ENCODE measurements at regions not wholly inside any gene's neighbourhood (a gene's known extent, or its start where the extent isn't known, plus 50 kb on each side); places are given as distances from the start of the nearest gene placed in this dataset.
"Not testable (repeated sequence)": the region's sequence is repeated elsewhere in the genome, so short reads cannot be mapped to it uniquely, and the experiment has no call there.

DNA sequence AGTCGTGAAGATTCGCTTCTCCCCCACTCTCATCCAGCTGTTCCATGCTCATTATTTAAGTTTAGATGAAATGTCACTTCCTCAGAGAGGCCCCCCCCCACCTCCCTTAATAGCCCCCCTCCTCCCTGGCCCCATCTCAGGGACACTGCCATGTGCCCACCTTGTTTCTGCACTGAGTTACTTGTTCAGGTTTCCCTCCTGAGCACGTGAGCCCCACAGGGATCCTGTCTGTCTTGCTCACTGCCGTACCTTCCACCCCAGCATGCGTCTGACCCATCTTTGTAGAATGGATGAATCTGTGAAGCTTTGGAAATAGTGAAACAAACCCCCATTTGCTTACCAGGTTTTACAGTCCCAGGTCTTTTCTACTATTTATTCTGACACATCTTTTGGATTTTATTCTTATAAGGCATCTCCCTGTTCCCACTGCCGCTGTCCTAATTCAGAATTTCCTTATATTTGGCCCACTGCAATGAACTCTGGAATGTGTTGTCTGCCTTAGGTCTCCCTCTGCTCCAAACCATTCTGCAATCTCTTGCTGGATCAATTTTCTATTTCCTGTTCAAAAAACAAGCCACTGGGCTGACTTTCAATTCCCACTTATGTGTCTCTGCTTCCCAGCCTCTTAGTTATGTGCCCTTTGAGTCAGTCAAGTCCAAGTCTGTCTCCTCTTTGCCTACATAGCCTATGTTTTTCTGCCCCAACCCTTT lies 136.5 kb upstream of the ECI2 start:
- peak in 1 of 2 donors; percentile 39 for DNase-seq (ENCODE audit: low read depth in 2 of 2)

- peak; percentile 39 to 50 for DNase-seq (ENCODE audit: low read depth in 2 of 2)
These were observed 135.4 kb upstream of the ECI2 start for GRCh38 chr6:4270776-4271175.

- no peak for DNase-seq (ENCODE audit: low read depth in 2 of 2)
These were observed 134.6 kb upstream of the ECI2 start for GRCh38 chr6:4270001-4270400.

DNA sequence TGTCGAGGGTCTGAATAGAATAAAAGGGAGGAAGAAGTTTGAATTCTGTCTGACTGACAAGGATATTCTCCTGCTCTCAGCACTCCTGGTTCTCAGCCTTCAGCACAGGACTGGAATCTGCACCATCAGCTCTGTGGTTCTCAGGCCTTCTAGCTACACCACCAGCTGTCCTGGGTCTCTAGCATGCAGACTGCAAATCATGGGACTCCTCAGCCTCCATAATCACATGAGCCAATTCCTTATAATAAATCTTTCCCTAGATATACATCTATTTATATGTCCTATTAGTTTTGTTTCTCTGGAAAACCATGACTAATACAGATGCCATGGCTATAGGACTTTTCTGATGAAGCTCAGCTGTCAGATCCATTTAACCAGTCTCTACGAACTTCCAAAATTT lies 132.8 kb upstream of the ECI2 start:
- DNase-seq (ENCODE audit: low read depth in 2 of 2) = no peak

DNA sequence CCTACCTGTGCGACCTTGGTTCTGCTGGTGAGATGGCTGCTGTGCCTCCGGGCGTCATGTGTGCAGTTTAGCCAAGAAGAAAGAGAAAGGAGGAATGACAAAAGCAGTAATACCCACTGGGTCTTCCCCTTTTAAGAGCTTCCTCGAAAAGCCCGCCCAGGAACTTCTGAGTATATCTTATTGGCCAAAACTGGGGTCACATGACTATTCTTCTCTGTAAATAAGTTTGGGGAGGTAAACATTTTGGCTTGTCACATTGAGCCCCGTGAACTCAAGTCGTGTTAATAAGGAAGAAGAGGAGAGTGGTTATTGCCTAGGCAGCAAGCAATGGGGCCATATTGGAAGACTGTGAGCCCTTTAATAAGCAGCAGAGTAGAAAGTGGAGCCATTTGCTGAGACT lies 130.4 kb upstream of the ECI2 start:
- no peak for DNase-seq (ENCODE audit: low read depth in 2 of 2)

DNA sequence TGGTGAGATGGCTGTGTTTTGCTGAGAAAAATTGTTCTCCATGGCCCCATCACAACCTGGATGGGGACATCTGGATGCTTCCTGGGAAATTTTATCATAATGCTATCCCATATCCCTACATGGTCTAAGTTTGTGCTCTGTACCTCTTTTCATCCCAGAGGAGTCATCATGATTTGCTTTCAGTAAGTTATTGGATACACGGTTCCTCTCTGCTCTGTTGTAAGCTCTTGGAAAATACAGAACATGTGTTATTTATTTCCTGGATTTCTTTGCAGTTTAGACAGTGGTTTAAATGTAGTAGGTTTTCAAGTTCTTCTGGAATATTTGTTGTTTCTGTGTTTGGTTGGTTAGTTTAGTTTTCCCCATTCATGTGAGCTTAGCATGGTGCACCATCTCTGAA lies 129.2 kb upstream of the ECI2 start:
- no peak for DNase-seq (ENCODE audit: low read depth in 2 of 2)

DNA sequence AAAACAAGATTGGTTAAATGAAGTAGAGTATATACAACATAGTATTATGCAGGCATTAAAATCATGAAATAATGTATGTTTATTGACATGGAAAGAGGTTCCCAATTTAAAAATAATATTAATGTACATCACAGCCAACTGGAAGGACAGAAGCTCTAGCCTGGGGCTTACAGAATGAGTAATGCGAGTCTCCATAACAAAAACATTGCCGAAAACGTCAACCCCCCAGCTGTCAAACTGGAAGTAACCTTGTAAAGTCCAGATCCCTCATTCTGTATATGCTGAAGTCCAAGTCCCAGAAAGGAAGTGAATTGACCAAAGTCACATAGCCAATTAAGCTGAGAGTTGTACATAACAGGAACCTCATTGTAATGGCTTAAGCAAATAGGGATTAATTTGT lies 128.7 kb upstream of the ECI2 start:
- DNase-seq (ENCODE audit: low read depth in 2 of 2) = no peak

DNA sequence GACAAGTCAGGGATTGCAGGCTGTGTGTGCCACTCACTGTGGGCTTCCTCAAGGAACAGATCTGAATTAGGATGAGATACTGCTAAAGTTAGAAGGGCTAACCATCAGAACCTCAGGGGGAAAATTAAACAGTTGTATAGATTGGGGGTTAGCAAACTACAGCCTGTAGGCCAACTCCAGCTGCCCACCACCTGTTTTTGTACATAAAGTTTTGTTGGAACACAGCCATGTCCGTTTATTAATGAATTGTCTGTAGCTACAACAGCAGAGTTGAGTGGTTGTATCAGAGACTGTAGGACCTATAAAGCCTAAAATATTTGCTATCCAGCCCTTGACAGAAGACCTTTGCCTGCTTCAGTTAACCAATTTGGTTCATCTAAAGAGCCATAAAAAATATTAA lies 127.2 kb upstream of the ECI2 start:
- no peak for DNase-seq (ENCODE audit: low read depth in 2 of 2)

DNA sequence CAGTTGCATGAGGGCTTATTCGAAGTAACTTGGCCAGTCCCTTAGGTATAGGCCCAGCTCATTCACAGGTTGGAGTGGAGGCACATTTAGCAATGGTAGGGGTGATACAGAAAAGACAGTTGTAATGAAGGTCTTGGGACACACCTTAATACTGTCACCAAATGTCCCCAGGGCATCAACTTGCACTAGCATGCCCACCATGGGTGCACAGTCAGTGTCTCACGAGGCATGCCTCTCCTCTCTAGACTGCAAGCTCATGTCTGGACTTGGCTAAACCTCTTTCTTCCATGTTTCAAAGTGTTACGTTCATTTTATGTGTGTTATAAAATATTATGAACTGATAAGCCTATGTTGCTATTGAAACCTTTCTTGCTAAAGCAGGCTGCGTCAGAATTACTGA lies 124.0 kb upstream of the ECI2 start:
- DNase-seq (ENCODE audit: low read depth in 2 of 2) = no peak

DNA sequence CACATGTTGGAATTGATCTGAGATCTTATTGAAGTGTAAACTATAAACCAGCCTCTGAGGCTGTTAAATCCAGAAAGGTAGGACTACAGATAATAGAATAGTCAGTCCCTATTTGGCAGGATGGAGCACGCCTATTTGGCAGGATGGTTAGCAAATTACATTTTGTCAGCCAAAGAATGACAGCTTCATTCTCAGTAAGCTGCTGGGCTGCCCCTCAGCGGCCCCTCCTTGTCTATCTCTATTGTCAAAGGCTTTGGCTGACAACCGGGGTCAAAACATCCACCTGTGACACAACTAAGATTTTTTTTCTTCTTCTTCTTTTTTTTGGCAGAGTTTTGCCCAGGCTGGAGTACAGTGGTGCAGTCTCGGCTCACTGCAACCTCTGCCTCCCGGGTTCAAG lies 123.4 kb upstream of the ECI2 start:
- peak in 1 of 2 donors; percentile 85 for DNase-seq (ENCODE audit: low read depth in 2 of 2)

DNA sequence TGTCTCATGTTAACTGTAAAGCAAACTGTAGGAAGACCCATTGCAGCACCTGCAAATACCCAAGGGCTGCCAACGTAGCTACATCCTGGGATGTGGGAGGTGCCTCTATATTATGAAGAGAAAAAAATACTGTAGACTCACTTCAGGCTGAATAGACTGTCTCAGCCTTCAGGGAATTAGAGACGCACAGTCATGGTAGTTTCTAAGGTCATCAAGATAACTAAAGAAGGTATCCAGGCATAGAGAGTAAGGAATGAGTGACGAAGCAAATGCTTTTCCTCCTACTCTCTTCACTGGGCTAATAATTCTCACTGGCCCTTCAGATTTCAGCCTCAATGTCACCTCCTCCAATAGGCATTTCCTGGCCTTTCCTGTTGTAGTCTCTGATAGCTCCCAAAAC lies 121.6 kb upstream of the ECI2 start:
- peak in 1 of 2 donors; percentile 16 for DNase-seq (ENCODE audit: low read depth in 2 of 2)

DNA sequence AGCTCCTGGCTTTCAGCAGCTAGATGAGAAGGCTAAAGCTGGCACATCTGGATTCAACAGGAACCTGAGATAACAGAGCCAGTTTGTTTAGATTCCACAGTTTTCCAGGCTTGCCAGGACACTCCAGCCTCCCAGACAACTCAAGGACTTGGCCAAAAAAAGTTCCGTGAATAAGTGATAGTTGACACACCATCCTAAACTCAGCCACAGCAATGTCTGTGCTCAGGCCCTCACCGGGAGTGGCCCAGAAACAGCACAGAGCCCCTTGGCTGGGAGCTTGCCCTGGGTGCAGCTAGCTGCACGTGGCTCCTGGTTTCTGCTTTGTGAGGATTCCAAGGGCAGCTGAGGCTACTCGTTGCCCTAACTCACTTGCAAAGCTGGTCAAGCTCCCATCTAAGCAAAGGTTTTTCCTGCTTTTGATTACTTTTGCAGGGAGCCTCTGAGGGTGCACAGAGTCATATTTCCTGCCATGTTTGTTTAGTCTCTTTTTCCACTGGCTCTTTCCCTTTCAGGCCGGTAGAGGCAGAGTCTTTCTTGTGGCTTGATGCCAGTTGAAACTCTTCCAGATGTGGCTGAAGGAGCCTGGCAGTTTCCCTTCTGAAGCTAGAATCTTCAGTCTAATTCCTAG lies 118.3 kb upstream of the ECI2 start:
- DNase-seq (ENCODE audit: low read depth in 2 of 2) = peak; percentile 84 to 89

- DNase-seq (ENCODE audit: low read depth in 2 of 2) = not testable (repeated sequence)
These were observed 117.1 kb upstream of the ECI2 start for GRCh38 chr6:4252445-4252844.

GRCh38 chr6:4250645-4251044 lies 115.3 kb upstream of the ECI2 start:
- DNase-seq (ENCODE audit: low read depth in 2 of 2) = peak; percentile 18 to 60

DNA sequence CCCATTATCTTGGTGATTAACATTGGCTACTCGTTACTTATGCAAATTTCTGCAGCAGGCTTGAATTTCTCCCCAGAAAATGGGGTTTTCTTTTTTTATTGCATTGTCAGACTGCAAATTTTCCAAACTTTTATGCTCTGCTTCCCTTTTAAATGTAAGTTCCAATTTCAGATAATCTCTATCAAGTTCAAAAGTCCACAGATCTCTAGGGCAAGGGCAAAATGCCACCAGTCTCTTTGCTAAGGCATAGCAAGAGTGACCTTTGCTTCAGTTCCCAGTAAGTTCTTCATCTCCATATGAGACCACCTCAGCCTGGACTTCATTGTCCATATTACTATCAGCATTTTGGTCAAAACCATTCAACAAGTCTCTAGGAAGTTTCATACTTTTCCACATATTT lies 108.5 kb upstream of the ECI2 start:
- DNase-seq (ENCODE audit: low read depth in 2 of 2) = not testable (repeated sequence)

DNA sequence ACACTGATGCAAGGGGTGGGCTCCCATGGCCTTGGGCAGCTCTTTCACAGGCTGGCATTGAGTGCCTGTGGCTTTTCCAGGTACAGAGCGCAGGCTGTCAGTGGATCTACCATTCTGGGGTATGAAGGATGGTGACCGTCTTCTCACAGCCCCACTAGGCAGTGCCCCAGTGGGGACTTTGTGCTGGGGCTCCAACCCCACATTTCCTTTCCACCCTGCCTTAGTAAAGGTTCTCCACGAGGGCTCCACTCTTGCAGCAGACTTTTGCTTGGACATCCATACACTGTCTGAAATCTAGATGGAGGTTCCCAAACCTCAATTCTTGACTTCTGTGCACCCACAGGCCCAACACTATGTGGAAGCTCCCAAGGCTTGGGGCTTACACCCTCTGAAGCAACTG lies 107.9 kb upstream of the ECI2 start:
- DNase-seq (ENCODE audit: low read depth in 2 of 2) = no peak

DNA sequence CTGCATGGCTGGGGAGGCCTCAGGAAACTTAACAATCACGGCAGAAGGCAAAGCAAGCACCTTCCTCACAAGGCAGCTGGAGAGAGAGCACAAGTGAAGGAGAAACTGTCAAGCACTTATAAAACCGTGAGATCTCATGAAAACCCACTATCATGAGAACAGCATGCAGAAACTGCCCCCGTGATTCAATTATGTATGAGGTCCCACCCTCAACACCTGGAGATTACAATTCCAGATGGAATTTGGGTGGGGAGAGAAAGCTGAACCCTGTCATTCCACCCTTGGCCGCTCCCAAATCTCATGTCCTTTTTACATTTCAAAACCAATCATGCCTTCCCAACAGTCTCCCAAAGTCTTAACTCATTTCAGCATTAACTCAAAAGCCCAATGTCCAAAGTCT lies 107.2 kb upstream of the ECI2 start:
- no peak for DNase-seq (ENCODE audit: low read depth in 2 of 2)

DNA sequence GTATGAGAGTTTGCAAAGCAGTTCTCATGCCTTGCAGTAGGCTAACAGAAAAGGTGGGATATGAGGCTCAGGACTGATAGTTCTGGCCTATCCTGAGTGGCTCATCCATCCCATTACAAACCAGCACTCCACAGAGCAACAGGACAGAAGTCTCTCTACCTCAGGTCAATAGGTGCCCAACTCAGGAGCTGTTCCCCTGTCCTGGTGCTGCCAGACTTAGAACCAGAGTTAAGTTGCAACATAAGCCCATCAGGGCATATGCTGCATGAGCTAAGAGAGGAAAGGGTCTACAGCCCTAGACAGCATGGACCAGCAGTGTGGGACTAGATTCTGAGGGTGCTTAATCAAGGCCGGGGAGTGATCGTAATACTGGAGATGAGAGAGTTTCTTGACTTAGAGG lies 104.8 kb upstream of the ECI2 start:
- no peak for DNase-seq (ENCODE audit: low read depth in 2 of 2)

- DNase-seq (ENCODE audit: low read depth in 2 of 2) = peak in 1 of 2 donors; percentile 13
These were observed 89.9 kb upstream of the ECI2 start for GRCh38 chr6:4225161-4225872.

DNA sequence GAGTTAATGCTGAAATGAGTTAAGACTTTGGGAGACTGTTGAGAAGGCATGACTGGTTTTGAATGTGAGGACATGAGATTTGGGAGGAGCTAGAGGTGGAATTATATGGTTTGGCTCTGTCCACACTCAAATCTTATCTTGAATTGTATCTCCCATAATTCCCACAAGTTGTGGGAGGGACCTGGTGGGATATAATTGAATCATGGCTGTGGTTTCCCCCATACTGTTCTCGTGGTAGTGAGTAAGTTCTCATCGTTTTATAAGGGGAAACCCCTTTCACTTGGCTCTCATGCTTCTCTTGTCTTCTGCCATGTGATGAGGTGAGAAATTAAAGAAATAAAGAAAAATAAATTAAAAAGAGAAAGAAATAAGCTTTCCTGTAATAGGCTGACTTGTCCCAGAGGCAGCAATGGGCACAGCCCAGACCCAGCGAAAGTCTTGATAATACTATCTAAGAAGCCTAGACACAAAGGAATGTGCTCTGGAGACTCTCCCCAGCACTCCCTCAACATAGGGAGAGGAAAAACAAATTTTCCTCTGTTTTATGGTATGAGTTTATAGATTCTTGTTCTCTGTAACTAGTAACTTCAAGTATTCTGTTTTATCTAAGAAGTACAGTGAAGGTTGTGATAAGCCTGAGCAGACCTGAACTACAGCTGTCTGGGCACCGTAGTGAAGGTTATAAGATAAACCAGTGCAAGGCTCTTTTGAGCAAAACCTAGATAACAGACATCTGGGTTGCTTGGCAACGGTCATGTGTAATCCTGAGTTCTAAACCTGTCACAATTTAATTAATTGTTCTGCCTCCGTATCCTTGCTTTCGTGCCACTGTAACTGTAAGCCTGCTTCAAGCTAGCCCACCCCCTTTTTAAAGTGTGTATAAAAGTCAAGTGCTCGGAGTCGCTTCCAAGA lies 88.9 kb upstream of the ECI2 start:
- DNase-seq (ENCODE audit: low read depth in 2 of 2) = no peak

DNA sequence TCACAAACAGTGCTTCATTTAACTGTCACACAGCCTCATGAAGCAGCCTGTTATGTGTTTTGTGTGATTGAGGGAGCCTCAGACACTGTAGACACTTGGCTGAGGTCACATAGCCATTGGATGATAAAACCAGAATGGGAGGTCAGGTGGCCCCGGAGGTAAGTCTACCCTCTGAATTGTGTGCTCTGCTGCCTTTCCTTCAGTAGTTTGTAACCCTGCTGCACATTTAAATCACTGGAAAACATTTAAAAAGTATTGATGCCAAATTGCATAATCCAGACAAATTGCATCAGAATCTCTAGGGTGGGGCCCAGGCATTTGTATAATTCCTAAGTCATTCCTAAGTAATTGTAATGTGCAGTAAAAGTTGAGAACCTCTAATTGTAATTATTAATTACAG lies 85.2 kb upstream of the ECI2 start:
- no peak for DNase-seq (ENCODE audit: low read depth in 2 of 2)
